H4 (cell line): ENCODE measurements at regions not wholly inside any gene's neighbourhood (a gene's known extent, or its start where the extent isn't known, plus 50 kb on each side); places are given as distances from the start of the nearest gene placed in this dataset.
"Not testable (repeated sequence)": the region's sequence is repeated elsewhere in the genome, so short reads cannot be mapped to it uniquely, and the experiment has no call there.

ENCODE experiments used
- DNase-seq: peaks from one replicate; pipeline ENCODE4 v3.0.0-alpha.2; 2015; ENCODE audit warnings: low spot score

DNA sequence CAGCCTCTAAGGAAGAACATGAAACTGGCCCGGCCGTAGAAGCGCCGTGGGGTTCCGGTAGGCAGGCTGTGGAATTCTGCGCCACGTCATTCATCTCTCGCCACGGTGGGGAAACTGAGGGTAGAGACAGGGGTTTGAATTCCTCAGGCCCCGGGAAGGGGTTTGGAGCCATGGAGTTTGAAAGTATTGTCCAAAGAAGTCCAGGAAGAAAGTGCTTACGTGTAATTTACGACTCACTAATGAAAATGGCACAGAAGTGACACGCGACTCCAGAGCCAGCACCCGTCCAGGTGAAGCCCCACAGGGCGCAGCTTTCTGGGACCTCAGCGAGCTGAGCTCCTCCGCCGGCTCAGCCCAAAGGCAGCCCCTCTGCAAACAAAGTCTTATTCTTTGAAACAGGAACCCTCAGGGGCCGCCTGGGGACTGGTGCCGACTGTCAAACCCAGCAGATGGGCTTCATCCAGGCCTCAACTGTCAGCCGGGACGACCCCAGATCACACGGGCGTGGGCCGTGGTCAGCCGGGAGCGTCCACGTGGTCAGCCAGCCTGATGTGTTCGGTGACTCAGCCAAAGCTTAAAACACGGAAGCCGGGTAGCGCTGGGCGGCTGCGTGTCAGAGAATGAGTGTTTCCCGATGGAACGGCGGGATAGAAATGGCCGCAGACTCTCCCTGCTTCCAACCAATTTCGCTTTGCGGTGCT lies 200.0 kb downstream of the LAT start:
- not testable (repeated sequence) for DNase-seq

DNA sequence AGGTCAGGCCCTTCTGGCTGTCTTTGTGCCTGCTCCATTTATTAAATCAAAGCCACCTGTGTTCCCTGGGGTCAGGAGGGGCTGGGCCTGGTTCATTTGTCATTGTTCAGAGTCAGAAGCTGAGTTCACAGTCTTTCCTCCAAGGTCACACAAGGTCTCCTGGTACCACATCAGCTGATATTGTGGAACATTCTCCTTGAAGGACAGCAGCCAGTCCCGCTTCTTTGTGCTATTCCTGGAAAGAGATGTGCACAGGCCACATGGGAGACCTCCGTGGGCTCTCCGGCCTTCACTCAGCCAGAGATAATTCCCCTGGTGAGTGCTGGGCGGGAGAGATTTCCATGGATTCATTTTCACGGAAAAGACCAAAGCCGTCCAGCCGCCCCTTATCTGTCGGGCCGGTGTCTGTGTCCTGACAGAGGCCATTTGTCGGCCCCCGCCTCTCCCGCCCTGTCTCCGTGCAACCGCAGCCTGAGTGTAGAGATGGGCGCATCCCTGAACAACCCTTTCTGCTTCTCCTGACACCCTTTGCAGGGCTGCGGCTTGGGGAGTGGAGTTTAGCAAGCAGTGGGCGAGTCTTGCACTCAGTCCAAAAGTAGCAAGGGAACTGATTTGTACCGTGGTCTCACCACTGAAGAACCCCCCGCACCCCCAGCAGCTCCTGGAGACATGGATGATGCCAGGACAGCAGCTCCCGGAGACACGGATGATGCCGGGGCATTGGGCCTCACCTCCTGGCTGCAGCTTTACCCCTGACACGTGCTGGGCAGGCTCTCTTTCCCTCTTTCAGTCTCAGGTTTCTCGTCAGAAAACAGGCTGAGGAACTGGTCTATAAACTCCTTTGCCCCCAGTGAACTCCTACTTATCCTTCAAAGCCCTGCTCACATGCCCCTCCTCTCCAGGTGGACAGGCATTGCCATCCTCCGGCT lies 198.4 kb downstream of the LAT start:
- not testable (repeated sequence) for DNase-seq

GRCh38 chr16:29182501-29182900 lies 197.6 kb downstream of the LAT start:
- DNase-seq = no peak

DNA sequence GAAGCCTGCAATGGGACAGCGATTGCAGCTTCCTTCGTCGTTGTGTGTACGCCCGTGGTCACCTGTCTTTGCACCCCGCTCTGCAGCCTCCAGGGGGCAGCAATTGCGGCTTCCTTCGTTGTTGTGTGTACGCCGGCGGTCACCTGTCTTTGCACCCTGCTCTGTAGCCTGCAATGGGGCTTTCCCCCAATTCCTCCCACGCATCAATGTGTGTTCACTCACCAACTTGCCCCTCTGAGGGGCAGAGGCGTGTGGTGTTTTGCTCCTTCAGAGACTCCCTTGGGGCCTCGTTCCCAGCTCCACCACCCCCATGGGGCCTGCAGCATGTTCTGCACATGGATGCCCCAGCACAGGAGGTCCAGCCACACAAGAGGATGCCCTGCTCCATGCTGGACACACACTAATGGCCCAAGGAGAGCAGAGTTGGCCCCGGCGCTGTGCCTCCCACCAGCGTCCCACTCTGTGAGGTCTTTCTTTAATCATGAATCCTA lies 197.1 kb downstream of the LAT start:
- DNase-seq = not testable (repeated sequence)

- not testable (repeated sequence) for DNase-seq
Observed at GRCh38 chr16:29181254-29181780, 196.5 kb downstream of the LAT start.

- DNase-seq = not testable (repeated sequence)
Observed at GRCh38 chr16:29180206-29180600, 195.4 kb downstream of the LAT start.

GRCh38 chr16:29179401-29180205 lies 194.8 kb downstream of the LAT start:
- DNase-seq = not testable (repeated sequence)

GRCh38 chr16:29177888-29178726 lies 193.3 kb downstream of the LAT start:
- not testable (repeated sequence) for DNase-seq

GRCh38 chr16:29177203-29177887 lies 192.5 kb downstream of the LAT start:
- DNase-seq = not testable (repeated sequence)

- not testable (repeated sequence) for DNase-seq
Observed at GRCh38 chr16:29176822-29177202, 192.0 kb downstream of the LAT start.

GRCh38 chr16:29176154-29176470 lies 191.3 kb downstream of the LAT start:
- DNase-seq = not testable (repeated sequence)

GRCh38 chr16:29175411-29176153 lies 190.7 kb downstream of the LAT start:
- not testable (repeated sequence) for DNase-seq

GRCh38 chr16:29173371-29174305 lies 188.8 kb downstream of the LAT start:
- not testable (repeated sequence) for DNase-seq

GRCh38 chr16:29172098-29172724 lies 187.4 kb downstream of the LAT start:
- not testable (repeated sequence) for DNase-seq

DNA sequence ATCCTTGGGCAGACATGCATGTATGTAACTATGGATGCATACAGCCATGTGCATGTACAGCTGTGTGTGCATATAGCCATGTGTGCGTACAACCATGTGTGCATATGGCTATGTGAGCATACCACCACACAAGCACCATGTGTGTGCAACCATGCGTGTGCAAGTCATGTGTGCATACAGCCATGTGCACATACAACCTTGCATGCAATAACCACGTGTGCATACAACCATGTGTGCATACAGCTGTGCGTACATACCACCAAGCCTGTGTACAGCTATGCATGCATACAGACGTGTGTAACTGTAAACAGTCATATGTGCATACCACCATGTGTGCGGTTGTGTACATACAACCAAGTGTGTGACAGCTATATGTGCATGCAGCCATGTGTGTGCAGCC lies 186.4 kb downstream of the LAT start:
- DNase-seq = not testable (repeated sequence)

- not testable (repeated sequence) for DNase-seq
Observed at GRCh38 chr16:29170393-29171119, 185.7 kb downstream of the LAT start.
